GM21367 (cell line): ENCODE measurements at regions not wholly inside any gene's neighbourhood (a gene's known extent, or its start where the extent isn't known, plus 50 kb on each side); places are given as distances from the start of the nearest gene placed in this dataset.
"Not testable (repeated sequence)": the region's sequence is repeated elsewhere in the genome, so short reads cannot be mapped to it uniquely, and the experiment has no call there.

ENCODE experiments used
- ATAC-seq: cut with Tn5 transposase; IDR thresholded peaks from one replicate; pipeline ENCODE4 v1.9.1; 2021; ENCODE audit not compliant: unreplicated experiment

- no peak for ATAC-seq
Observed at GRCh38 chr5:8831854-8832253, 714.0 kb downstream of the SEMA5A start.

- no peak for ATAC-seq
Observed at GRCh38 chr5:8839361-8840055, 706.4 kb downstream of the SEMA5A start.

GRCh38 chr5:8840237-8840636 is 705.6 kb downstream of the SEMA5A start:
- no peak for ATAC-seq

GRCh38 chr5:8840746-8841145 is 705.1 kb downstream of the SEMA5A start:
- not testable (repeated sequence) for ATAC-seq

GRCh38 chr5:8842971-8843551 is 702.8 kb downstream of the SEMA5A start:
- ATAC-seq: no peak

GRCh38 chr5:8843771-8844170 is 702.1 kb downstream of the SEMA5A start:
- no peak for ATAC-seq

- ATAC-seq: no peak
Observed at GRCh38 chr5:8844206-8844605, 701.7 kb downstream of the SEMA5A start.

GRCh38 chr5:8844847-8845246 is 701.0 kb downstream of the SEMA5A start:
- no peak for ATAC-seq

- no peak for ATAC-seq
Observed at GRCh38 chr5:8845296-8845695, 700.6 kb downstream of the SEMA5A start.

GRCh38 chr5:8848366-8848765 is 697.5 kb downstream of the SEMA5A start:
- no peak for ATAC-seq

- no peak for ATAC-seq
Observed at GRCh38 chr5:8848997-8849594, 696.8 kb downstream of the SEMA5A start.

- ATAC-seq: no peak
Observed at GRCh38 chr5:8851101-8851500, 694.8 kb downstream of the SEMA5A start.

GRCh38 chr5:8857051-8857450 is 688.8 kb downstream of the SEMA5A start:
- ATAC-seq: no peak

- ATAC-seq: no peak
Observed at GRCh38 chr5:8861764-8862163, 684.1 kb downstream of the SEMA5A start.

GRCh38 chr5:8864053-8864452 is 681.8 kb downstream of the SEMA5A start:
- no peak for ATAC-seq

- ATAC-seq: no peak
Observed at GRCh38 chr5:8865266-8865665, 680.6 kb downstream of the SEMA5A start.

GRCh38 chr5:8865686-8866374 is 680.0 kb downstream of the SEMA5A start:
- no peak for ATAC-seq

GRCh38 chr5:8868283-8868682 is 677.6 kb downstream of the SEMA5A start:
- no peak for ATAC-seq

- ATAC-seq: no peak
Observed at GRCh38 chr5:8869932-8870331, 675.9 kb downstream of the SEMA5A start.

GRCh38 chr5:8870349-8870958 is 675.4 kb downstream of the SEMA5A start:
- no peak for ATAC-seq

- no peak for ATAC-seq
Observed at GRCh38 chr5:8870959-8871355, 674.9 kb downstream of the SEMA5A start.

GRCh38 chr5:8871446-8871845 is 674.4 kb downstream of the SEMA5A start:
- no peak for ATAC-seq
